DOHH2 (cell line): ENCODE measurements at regions not wholly inside any gene's neighbourhood (a gene's known extent, or its start where the extent isn't known, plus 50 kb on each side); places are given as distances from the start of the nearest gene placed in this dataset.

Experiments used
- H3F3A ChIP-seq: fragments of 200-600 bp; sonication (generic), shearing (Covaris generic); 2 replicates; pipeline ENCODE4 v1.6.0; 2016; ENCODE audit warnings: antibody characterized with exemption, mild to moderate bottlenecking; ENCODE audit not compliant: control insufficient read depth, insufficient read depth
- H3K27ac ChIP-seq: fragments of 200-600 bp; sonication (generic); 2 replicates; pipeline ENCODE4 v1.5.1; 2014; ENCODE audit warnings: low read depth, mild to moderate bottlenecking, low read length, moderate library complexity
- H3K27me3 ChIP-seq: fragments of 200-600 bp; sonication (generic); 2 replicates; pipeline ENCODE4 v1.6.1; 2014; ENCODE audit warnings: mild to moderate bottlenecking, low read length, mixed read lengths; ENCODE audit not compliant: control insufficient read depth
- H3K36me3 ChIP-seq: fragments of 200-600 bp; sonication (generic); 2 replicates; pipeline ENCODE4 v1.6.1; 2014; ENCODE audit warnings: mild to moderate bottlenecking, low read length, moderate library complexity, mixed read lengths; ENCODE audit not compliant: control insufficient read depth
- H3K4me1 ChIP-seq: fragments of 200-600 bp; sonication (generic); 2 replicates; pipeline ENCODE4 v1.6.1; 2014; ENCODE audit warnings: mild to moderate bottlenecking, low read length, mixed read lengths; ENCODE audit not compliant: control insufficient read depth
- H3K4me2 ChIP-seq: fragments of 200-600 bp; sonication (generic); 2 replicates; pipeline ENCODE4 v1.6.0; 2014; ENCODE audit warnings: mild to moderate bottlenecking, low read length, moderate library complexity
- H3K4me3 ChIP-seq: fragments of 200-600 bp; sonication (generic); 2 replicates; pipeline ENCODE4 v1.5.1; 2014; ENCODE audit warnings: mild to moderate bottlenecking, low read length, mixed read lengths
- H3K79me2 ChIP-seq: fragments of 200-600 bp; sonication (generic); 2 replicates; pipeline ENCODE4 v1.6.1; 2014; ENCODE audit warnings: mild to moderate bottlenecking, low read length, mixed read lengths; ENCODE audit not compliant: control insufficient read depth
- H3K9me2 ChIP-seq: fragments of 200-600 bp; sonication (generic); replicated peaks from 2 replicates; pipeline ENCODE4 v1.6.1; 2014; ENCODE audit warnings: mild to moderate bottlenecking, low read length, mixed read lengths; ENCODE audit not compliant: control insufficient read depth
- H3K9me3 ChIP-seq: fragments of 200-600 bp; sonication (generic); 2 replicates; pipeline ENCODE4 v1.6.1; 2014; ENCODE audit warnings: antibody characterized with exemption, low read length, mixed read lengths; ENCODE audit not compliant: control insufficient read depth, insufficient read depth
- H4K20me1 ChIP-seq: fragments of 200-600 bp; sonication (generic); 2 replicates; pipeline ENCODE4 v1.6.0; 2014; ENCODE audit warnings: low read depth, mild to moderate bottlenecking, antibody characterized with exemption, low read length, moderate library complexity; ENCODE audit not compliant: control insufficient read depth, insufficient read depth
- EZH2phosphoT487 ChIP-seq: fragments of 200-600 bp; sonication (generic); IDR thresholded peaks from 2 replicates; pipeline ENCODE4 v1.6.1; 2017; ENCODE audit warnings: borderline replicate concordance, mild to moderate bottlenecking, antibody characterized with exemption, low read length, moderate library complexity, mixed read lengths
- TF ChIP-seq, protein P1 (sequence below): fragments of 200-600 bp; sonication (generic); IDR thresholded peaks from one replicate; pipeline ENCODE4 v1.5.1; 2014; ENCODE audit warnings: antibody characterized with exemption, mild to moderate bottlenecking, low read depth, low read length; ENCODE audit not compliant: poor library complexity, severe bottlenecking

GRCh38 chr4:59685626-59686025 is 1514.5 kb upstream of the ADGRL3 start:
- TF ChIP-seq, protein P1, sequence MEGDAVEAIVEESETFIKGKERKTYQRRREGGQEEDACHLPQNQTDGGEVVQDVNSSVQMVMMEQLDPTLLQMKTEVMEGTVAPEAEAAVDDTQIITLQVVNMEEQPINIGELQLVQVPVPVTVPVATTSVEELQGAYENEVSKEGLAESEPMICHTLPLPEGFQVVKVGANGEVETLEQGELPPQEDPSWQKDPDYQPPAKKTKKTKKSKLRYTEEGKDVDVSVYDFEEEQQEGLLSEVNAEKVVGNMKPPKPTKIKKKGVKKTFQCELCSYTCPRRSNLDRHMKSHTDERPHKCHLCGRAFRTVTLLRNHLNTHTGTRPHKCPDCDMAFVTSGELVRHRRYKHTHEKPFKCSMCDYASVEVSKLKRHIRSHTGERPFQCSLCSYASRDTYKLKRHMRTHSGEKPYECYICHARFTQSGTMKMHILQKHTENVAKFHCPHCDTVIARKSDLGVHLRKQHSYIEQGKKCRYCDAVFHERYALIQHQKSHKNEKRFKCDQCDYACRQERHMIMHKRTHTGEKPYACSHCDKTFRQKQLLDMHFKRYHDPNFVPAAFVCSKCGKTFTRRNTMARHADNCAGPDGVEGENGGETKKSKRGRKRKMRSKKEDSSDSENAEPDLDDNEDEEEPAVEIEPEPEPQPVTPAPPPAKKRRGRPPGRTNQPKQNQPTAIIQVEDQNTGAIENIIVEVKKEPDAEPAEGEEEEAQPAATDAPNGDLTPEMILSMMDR, result no peak
- no peak for TF ChIP-seq EZH2phosphoT487
- H3K4me1 ChIP-seq, result no peaks in the 10 kb centered on the region
- H3F3A ChIP-seq, result no peaks in the 10 kb centered on the region
- no peaks in the 10 kb centered on the region for H4K20me1 ChIP-seq
- no peak overlapping the region for H3K4me3 ChIP-seq
- no peaks in the 10 kb centered on the region for H3K9me3 ChIP-seq
- H3K27ac ChIP-seq, result no peak overlapping the region
- H3K27me3 ChIP-seq, result no peaks in the 10 kb centered on the region
- H3K79me2 ChIP-seq, result no peaks in the 10 kb centered on the region
- H3K36me3 ChIP-seq, result no peaks in the 10 kb centered on the region
- H3K4me2 ChIP-seq, result no peak overlapping the region
- H3K9me2 ChIP-seq, result no peaks in the 10 kb centered on the region

DNA sequence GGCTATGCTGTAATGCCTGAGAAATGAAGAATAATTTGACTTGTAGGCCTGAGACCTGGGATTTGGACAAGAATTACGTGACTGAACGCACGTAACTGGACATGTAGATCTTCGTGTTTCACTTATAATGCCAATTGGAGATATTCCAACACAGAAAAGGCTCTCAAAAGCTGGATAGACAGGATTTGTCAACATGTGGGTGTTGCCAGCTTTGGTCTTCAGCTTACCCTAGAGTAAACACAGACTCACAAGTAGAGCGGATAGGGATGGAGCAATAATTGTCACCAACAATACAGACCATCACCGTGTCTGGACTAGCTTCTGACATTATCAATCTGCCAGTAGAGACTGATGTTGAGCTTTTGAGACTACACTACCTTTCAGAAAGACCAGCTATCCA is 1511.0 kb upstream of the ADGRL3 start:
- Histone ChIP-seq H3K36me3 (no peaks in the 10 kb centered on the region), H3K9me3 (no peaks in the 10 kb centered on the region), H3K9me2 (no peaks in the 10 kb centered on the region)

DNA sequence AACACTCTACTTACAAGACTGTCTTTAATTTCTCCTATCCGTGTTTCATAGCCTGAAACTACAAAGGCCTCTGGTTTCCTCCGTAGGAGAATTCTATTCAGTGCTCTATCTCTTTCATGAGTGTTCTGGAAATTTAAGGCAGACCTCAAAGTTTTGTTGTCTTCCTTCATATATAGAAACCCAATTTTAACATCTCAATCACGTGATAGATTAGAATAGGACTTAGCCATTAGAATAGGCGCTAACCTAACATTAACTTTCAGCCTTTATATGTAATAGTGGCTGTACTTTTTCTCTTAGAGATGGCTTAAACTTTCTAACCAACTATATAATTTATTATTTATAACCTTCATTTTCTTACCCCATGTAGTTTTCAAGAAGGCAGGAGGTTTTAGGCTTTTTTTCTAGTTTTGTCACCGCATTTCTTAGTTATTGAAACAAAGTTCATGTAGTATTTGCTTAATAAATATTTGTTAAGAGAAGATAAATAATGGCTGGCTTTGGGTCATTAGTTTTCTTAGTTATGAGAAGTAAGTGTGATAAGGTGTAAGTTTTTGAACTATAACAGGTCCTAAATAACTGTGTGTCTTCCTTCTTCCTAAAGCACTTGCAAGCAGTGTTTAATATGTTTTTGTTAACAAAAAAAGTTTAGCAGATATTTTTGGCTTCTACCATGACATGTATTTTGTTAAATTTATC is 1504.6 kb upstream of the ADGRL3 start:
- H3K4me2 ChIP-seq, result no peak overlapping the region
- no peak overlapping the region for H3K4me3 ChIP-seq
- no peaks in the 10 kb centered on the region for H3K27me3 ChIP-seq
- TF ChIP-seq, protein P1, result no peak
- TF ChIP-seq EZH2phosphoT487, result no peak
- H3K9me2 ChIP-seq, result no peaks in the 10 kb centered on the region
- no peaks in the 10 kb centered on the region for H3K9me3 ChIP-seq
- H3K4me1 ChIP-seq, result no peaks in the 10 kb centered on the region
- H3K79me2 ChIP-seq, result no peaks in the 10 kb centered on the region
- no peaks in the 10 kb centered on the region for H3K36me3 ChIP-seq
- no peaks in the 10 kb centered on the region for H4K20me1 ChIP-seq
- no peaks in the 10 kb centered on the region for H3F3A ChIP-seq
- H3K27ac ChIP-seq, result no peak overlapping the region

More for the DNA sequence above, 1511.0 kb upstream of the ADGRL3 start:
- no peaks in the 10 kb centered on the region for H3K27me3 ChIP-seq
- H3F3A ChIP-seq, result no peaks in the 10 kb centered on the region
- H3K4me2 ChIP-seq, result no peak overlapping the region
- no peak overlapping the region for H3K27ac ChIP-seq
- no peaks in the 10 kb centered on the region for H3K4me1 ChIP-seq
- TF ChIP-seq, protein P1, result no peak
- TF ChIP-seq EZH2phosphoT487, result no peak
- H3K4me3 ChIP-seq, result no peak overlapping the region
- H3K79me2 ChIP-seq, result no peaks in the 10 kb centered on the region
- no peaks in the 10 kb centered on the region for H4K20me1 ChIP-seq
